Kidney capillary endothelial cell (primary cell): ENCODE measurements at regions not wholly inside any gene's neighbourhood (a gene's known extent, or its start where the extent isn't known, plus 50 kb on each side); places are given as distances from the start of the nearest gene placed in this dataset.
"Not testable (repeated sequence)": the region's sequence is repeated elsewhere in the genome, so short reads cannot be mapped to it uniquely, and the experiment has no call there.

ENCODE experiments used
- DNase-seq: peaks from one replicate; pipeline ENCODE4 v3.0.0-alpha.2; 2018; ENCODE audit warnings: low spot score

GRCh38 chr18:71249791-71250190 lies 960.9 kb downstream of the SOCS6 start:
- no peak for DNase-seq

- DNase-seq = no peak
Measured at GRCh38 chr18:71242981-71243380, 954.1 kb downstream of the SOCS6 start.

DNA sequence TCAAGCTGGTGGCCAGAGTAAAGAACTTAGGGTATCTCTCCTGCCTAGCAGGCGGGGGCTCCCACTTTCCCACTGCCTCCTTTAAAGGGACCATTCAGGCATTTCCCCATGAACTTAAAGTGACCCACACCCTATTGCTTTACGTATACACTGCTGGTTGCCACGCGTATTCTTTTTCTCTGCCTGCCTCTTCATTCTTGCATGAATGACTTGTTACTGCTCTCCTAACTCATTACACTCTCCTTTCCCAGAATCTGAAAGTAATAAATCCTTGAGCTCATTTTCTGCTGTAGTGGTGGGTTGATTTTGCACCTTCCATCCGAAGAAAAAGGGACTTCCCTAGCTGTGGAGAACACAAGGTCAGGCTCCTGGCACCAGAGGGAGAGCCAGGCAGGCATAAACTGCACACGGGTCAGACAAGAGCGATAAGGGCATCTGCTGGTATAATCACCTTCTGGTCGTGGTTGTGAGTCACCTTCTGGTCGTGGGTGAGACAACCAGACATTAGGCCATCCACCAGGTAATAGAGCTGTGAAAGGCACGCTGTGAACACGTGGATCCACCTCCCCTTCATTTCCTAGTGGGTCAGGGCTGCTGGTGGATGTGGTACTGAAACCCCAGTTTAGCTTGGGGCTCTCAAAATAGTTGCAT lies 950.3 kb downstream of the SOCS6 start:
- no peak for DNase-seq

- no peak for DNase-seq
Measured at GRCh38 chr18:71237641-71238040, 948.8 kb downstream of the SOCS6 start.

DNA sequence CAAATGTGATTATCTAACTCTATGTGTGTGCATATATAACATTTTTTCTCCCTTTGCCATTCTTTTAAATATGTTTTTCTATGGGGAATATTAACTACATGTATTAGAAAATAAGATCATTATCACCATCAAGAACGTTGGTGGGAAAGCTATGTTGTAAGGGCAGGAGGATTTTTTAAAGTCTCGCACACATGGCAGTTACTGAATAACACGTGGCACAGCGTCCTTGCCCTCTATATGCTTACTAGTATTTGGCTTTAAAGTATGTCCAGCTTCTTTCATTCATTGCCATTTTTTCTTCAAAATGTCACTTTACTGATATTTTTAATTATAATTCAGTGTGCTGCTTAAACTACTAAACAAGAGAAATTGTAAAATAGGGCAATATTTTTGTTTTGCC lies 944.3 kb downstream of the SOCS6 start:
- no peak for DNase-seq

DNA sequence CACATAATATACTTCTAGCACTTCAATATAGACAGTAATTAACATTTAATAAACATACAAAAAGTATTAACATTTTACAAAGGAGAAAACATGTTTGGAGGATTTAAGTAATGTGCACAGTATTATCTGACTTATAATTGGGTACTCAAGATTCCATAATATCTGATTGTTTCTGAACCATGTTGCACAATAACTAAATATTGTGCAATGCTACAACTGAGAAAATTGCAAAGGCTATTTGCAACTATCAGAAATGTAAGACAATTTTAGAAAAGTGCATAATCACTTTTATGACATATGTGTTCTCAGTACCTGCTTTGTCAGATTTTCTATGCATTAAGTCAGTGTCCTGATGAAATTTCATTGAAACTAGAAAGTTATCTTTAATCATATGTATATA lies 934.6 kb downstream of the SOCS6 start:
- no peak for DNase-seq

DNA sequence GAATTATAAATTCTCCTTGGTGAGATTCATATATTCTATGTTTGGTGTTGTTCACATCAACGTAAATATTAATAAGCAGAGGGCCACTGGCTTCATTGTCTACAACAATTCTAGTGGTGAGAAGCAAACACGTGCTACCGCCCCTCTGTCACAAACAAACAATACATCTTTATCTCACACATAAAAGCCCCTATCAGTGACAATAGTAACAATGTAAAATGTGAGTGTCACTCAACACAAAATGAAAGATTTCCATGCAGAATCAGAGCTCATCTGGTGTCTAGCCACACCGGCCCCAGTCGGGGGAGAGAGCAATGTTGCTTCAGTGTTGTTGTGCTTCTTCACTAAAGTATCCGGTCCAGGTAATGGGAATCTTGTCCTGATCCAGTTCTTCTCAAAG lies 932.6 kb downstream of the SOCS6 start:
- DNase-seq = no peak

DNA sequence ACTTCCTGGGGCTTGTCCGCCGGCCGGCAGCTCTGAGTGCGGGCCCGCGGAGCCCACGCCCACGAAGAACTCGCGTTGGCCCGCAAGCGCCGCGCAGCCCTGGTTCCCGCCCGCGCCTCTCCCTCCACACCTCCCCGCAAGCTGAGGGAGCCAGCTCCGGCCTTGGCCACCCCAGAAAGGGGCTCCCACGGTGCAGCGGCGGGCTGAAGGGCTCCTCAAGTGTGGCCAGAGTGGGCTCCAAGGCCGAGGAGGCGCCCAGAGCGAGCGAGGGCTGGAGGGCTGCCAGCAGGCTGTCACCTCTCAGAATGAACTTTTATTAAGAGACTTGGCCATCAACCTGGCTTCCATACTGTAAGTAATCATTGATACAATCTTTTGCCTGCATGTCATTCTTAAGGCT lies 923.9 kb downstream of the SOCS6 start:
- DNase-seq = not testable (repeated sequence)

GRCh38 chr18:71212222-71212621 lies 923.4 kb downstream of the SOCS6 start:
- DNase-seq = no peak

- DNase-seq = peak; percentile 19
Measured at GRCh38 chr18:71209944-71210343, 921.1 kb downstream of the SOCS6 start.

DNA sequence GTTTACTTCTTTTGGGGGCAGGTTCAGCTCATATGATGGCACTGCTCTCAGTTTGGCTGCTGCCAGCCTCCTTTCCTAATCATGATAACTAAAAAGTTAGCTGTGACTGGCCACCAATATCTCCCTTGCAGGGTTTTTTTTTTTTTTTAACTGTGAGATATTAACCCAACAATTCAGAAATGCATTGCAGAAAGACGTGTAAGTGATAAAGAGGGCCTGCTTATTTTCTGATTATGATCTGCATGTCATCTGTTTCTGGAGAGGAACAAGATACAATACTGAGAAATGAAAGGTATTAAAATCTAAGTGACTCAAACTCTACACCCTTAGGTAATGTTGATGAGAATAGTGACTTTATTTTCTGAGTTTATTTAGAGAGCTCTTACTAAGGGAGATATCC lies 905.6 kb downstream of the SOCS6 start:
- DNase-seq = no peak

DNA sequence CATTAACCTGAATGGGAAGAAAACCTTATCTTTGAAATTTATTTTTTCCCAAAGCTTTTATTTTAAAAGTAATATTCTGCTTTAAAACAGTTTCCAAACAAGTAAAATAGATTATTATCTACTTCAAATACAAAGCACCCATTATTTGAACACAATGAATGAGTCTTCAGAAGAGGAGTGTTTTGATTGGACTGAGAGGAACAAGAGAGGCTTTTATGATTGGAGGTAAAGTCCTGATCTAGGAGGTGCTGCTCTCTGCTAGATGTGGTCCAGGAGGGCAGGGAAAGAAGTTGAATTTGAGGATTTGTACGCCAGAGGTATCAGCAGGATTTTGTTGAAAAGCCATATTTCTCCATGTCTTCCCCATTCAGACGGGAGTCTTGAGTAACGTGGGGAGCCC lies 900.7 kb downstream of the SOCS6 start:
- DNase-seq = no peak

DNA sequence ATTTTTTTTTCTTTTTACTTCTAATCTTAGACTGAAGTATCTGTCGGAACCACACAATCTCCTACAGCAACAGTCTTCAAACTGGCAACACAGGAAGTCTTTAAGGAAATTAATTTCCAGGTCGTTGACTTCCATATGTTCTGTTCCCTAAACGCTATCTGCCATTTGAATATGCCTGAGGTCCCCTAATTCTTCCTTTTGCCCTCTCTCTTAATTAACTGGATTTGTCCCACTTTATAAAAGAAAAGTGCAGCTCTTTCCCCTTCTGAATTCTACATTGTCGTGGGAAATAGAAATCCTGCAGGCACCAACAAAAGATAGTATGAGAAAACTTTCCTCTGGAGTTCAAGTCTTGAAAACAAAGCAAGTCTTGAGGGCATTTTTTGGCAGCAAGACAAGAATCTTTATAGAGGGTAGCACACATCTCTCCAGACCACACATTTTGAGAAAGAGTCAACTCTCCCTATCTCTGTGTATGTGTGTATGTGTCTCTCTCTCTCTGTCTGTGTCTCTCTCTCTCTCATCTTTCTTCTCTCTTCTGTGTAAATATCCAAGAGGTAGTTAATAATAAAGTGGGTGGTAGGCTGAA lies 879.8 kb downstream of the SOCS6 start:
- no peak for DNase-seq

DNA sequence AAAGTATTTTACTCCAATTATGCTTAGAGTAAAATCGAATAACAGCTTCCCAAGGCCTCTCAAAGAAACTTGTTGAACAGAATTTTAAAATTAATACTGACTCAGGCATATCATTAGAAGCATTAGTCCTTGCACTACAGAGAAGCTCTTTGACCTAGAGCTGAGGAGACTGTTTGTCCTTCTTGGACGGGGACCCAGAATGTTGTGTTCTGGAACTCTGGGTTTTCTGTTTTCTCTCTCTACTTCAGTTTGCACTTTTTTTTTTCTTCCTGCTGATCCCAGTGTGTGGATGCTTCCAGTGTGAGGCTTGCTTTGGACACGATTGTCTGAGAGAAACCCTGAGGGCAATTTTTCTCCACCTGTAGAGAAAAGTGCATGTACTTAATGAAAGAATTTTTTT lies 847.6 kb downstream of the SOCS6 start:
- no peak for DNase-seq

- DNase-seq = no peak
Measured at GRCh38 chr18:71134122-71134521, 845.3 kb downstream of the SOCS6 start.

GRCh38 chr18:71131918-71132317 lies 843.1 kb downstream of the SOCS6 start:
- no peak for DNase-seq

- DNase-seq = no peak
Measured at GRCh38 chr18:71130351-71130750, 841.5 kb downstream of the SOCS6 start.

DNA sequence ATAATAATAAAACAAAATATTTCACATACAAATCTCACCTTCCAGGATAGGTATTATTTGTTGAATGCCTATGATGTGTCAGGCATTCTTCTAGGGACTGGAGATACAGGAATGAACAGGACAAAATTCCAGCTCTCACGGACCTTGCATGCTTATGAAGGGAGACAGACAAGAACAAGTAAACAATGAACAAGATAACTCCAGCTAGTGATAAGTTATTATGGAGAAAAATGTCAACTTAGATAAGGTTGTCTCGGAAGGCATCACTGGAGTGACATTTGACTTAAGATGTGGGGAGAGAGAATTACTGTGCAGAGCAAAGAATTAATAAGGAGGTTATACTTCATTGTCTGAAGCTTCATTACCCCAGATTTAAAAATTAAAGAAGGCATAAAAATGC lies 836.7 kb downstream of the SOCS6 start:
- DNase-seq = no peak

DNA sequence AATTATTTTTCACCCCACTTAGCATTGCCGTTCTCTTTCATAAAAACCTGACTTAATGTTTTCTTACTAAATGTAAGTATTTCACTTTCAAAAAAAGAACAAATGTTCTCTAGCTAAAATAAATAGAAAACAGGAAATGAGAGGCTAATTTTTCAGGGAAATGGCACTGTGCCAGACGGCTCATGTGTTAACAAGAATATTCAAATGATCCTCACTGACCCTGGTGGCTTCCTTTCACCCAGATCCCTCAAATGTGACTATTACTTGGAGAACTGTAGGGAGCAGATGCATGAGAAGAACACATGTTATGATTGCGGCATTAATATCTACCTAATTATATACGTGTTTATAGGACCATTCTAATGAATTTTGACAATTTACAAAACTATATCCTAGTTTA lies 827.7 kb downstream of the SOCS6 start:
- peak; percentile 33 for DNase-seq

- DNase-seq = no peak
Measured at GRCh38 chr18:71115261-71115660, 826.4 kb downstream of the SOCS6 start.

GRCh38 chr18:71114550-71115210 lies 825.8 kb downstream of the SOCS6 start:
- DNase-seq = no peak

DNA sequence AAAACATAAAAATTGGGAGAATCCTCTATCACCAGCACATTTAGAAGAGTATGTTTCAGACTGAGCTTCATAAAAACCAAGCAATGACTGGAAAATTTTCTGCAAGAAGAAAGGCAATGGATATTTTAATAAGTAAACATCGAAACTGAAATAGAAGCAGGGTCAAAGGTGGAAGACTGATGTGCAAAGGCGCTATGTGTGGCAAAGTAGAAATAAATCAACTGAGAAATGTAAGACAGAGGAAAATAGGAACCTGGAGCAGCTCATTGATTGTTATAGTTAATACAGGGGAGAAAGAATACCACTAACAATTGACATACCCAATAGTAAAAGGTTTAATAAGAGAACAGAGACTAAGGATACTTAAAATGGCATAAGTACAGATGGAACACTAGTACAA lies 818.4 kb downstream of the SOCS6 start:
- no peak for DNase-seq

GRCh38 chr18:71106701-71107100 lies 817.9 kb downstream of the SOCS6 start:
- no peak for DNase-seq
